NCI-H128 (cell line): ENCODE measurements at regions not wholly inside any gene's neighbourhood (a gene's known extent, or its start where the extent isn't known, plus 50 kb on each side); places are given as distances from the start of the nearest gene placed in this dataset.

Source experiments
- DNase-seq: peaks from one replicate; lab custom pipeline; 2025; ENCODE audit not compliant: unreplicated experiment; lab: John Stamatoyannopoulos, UW

- no peak for DNase-seq
These were observed 733.7 kb upstream of the POU3F3 start for GRCh38 chr2:104120171-104120570.

- no peak for DNase-seq
These were observed 728.8 kb upstream of the POU3F3 start for GRCh38 chr2:104125096-104125495.

GRCh38 chr2:104127049-104127770 is 726.7 kb upstream of the POU3F3 start:
- no peak for DNase-seq

GRCh38 chr2:104140361-104140760 is 713.6 kb upstream of the POU3F3 start:
- no peak for DNase-seq

GRCh38 chr2:104158191-104158590 is 695.7 kb upstream of the POU3F3 start:
- no peak for DNase-seq

- DNase-seq: no peak
These were observed 690.2 kb upstream of the POU3F3 start for GRCh38 chr2:104163611-104164130.

- no peak for DNase-seq
These were observed 689.1 kb upstream of the POU3F3 start for GRCh38 chr2:104164721-104165252.

- DNase-seq: no peak
These were observed 676.7 kb upstream of the POU3F3 start for GRCh38 chr2:104177179-104177578.

GRCh38 chr2:104179644-104180043 is 674.3 kb upstream of the POU3F3 start:
- no peak for DNase-seq

- no peak for DNase-seq
These were observed 653.3 kb upstream of the POU3F3 start for GRCh38 chr2:104200533-104201168.

- DNase-seq: no peak
These were observed 640.2 kb upstream of the POU3F3 start for GRCh38 chr2:104213758-104214157.

GRCh38 chr2:104215269-104216161 is 638.4 kb upstream of the POU3F3 start:
- DNase-seq: no peak

- DNase-seq: no peak
These were observed 620.3 kb upstream of the POU3F3 start for GRCh38 chr2:104233591-104233990.

- DNase-seq: no peak
These were observed 617.4 kb upstream of the POU3F3 start for GRCh38 chr2:104236491-104236890.

GRCh38 chr2:104240984-104241383 is 612.9 kb upstream of the POU3F3 start:
- no peak for DNase-seq

GRCh38 chr2:104249629-104250028 is 604.3 kb upstream of the POU3F3 start:
- DNase-seq: no peak

- no peak for DNase-seq
These were observed 603.3 kb upstream of the POU3F3 start for GRCh38 chr2:104250635-104251034.

GRCh38 chr2:104254017-104254416 is 599.9 kb upstream of the POU3F3 start:
- no peak for DNase-seq

GRCh38 chr2:104262714-104263113 is 591.2 kb upstream of the POU3F3 start:
- DNase-seq: no peak

- DNase-seq: no peak
These were observed 574.3 kb upstream of the POU3F3 start for GRCh38 chr2:104279646-104280045.

GRCh38 chr2:104280216-104280615 is 573.7 kb upstream of the POU3F3 start:
- DNase-seq: no peak
